NCI-H345 (cell line): ENCODE measurements at regions not wholly inside any gene's neighbourhood (a gene's known extent, or its start where the extent isn't known, plus 50 kb on each side); places are given as distances from the start of the nearest gene placed in this dataset.

Experiments
- DNase-seq: peaks from one replicate; lab custom pipeline; 2025; lab: John Stamatoyannopoulos, UW

GRCh38 chr10:78981970-78982281 is 86.8 kb upstream of the ZMIZ1 start:
- no peak for DNase-seq

GRCh38 chr10:78982726-78983125 is 86.0 kb upstream of the ZMIZ1 start:
- peak; percentile 19 for DNase-seq

GRCh38 chr10:78983608-78984007 is 85.2 kb upstream of the ZMIZ1 start:
- DNase-seq = no peak

- DNase-seq = no peak
Measured at GRCh38 chr10:78985973-78986818, 82.6 kb upstream of the ZMIZ1 start.

GRCh38 chr10:78991187-78991586 is 77.6 kb upstream of the ZMIZ1 start:
- DNase-seq = no peak

- DNase-seq = no peak
Measured at GRCh38 chr10:78992333-78992732, 76.4 kb upstream of the ZMIZ1 start.

- no peak for DNase-seq
Measured at GRCh38 chr10:78993261-78993945, 75.4 kb upstream of the ZMIZ1 start.

GRCh38 chr10:78995987-78996791 is 72.6 kb upstream of the ZMIZ1 start:
- DNase-seq = no peak

GRCh38 chr10:78996792-78997129 is 72.0 kb upstream of the ZMIZ1 start:
- no peak for DNase-seq

- no peak for DNase-seq
Measured at GRCh38 chr10:78997635-78998618, 70.8 kb upstream of the ZMIZ1 start.

- no peak for DNase-seq
Measured at GRCh38 chr10:79001082-79001885, 67.5 kb upstream of the ZMIZ1 start.

GRCh38 chr10:79002336-79002735 is 66.4 kb upstream of the ZMIZ1 start:
- DNase-seq = no peak

- DNase-seq = no peak
Measured at GRCh38 chr10:79003183-79004100, 65.3 kb upstream of the ZMIZ1 start.

- DNase-seq = no peak
Measured at GRCh38 chr10:79004311-79004710, 64.5 kb upstream of the ZMIZ1 start.

- no peak for DNase-seq
Measured at GRCh38 chr10:79005126-79005810, 63.5 kb upstream of the ZMIZ1 start.

- no peak for DNase-seq
Measured at GRCh38 chr10:79007018-79007417, 61.7 kb upstream of the ZMIZ1 start.

- DNase-seq = no peak
Measured at GRCh38 chr10:79007421-79008319, 61.1 kb upstream of the ZMIZ1 start.

- DNase-seq = no peak
Measured at GRCh38 chr10:79009145-79009544, 59.6 kb upstream of the ZMIZ1 start.
